Kidney (tissue), 13 donors: ENCODE measurements at regions not wholly inside any gene's neighbourhood (a gene's known extent, or its start where the extent isn't known, plus 50 kb on each side); places are given as distances from the start of the nearest gene placed in this dataset.

Source experiments
- DNase-seq, 5 donors: peaks; one replicate each; pipeline ENCODE4 v3.0.0-alpha.2; 2013 to 2020
- FAIRE-seq: peaks from 2 replicates; lab custom pipeline; 2012; peaks lifted over from hg19 to GRCh38; lab: Jason Lieb, UNC
- H3K27ac ChIP-seq, 2 donors: one replicate each; pipeline ENCODE4 v1.7.0; 2013; ENCODE audit warnings: low read depth in 2 of 2, low read length in 2 of 2, inconsistent platforms in 1 of 2
- H3K27me3 ChIP-seq: one replicate; pipeline ENCODE4 v1.7.1; 2013; ENCODE audit warnings: low read length, inconsistent platforms; ENCODE audit not compliant: control insufficient read depth, insufficient read depth
- H3K36me3 ChIP-seq, 3 donors: one replicate each; pipeline versions ENCODE4 v1.7.0 to v1.7.1; 2013; ENCODE audit warnings: low read length in 3 of 3, control low read depth in 1 of 3, inconsistent platforms in 1 of 3; ENCODE audit not compliant: insufficient read depth in 3 of 3, control insufficient read depth in 2 of 3
- H3K4me1 ChIP-seq, 3 donors: one replicate each; pipeline versions ENCODE4 v1.7.0 to v1.7.1; 2013; ENCODE audit warnings: low read length in 3 of 3, inconsistent platforms in 1 of 3, low read depth in 1 of 3; ENCODE audit not compliant: control insufficient read depth in 2 of 3, insufficient read depth in 2 of 3
- H3K4me3 ChIP-seq, 3 donors: one replicate each; pipeline versions ENCODE4 v1.7.0 to v1.8.1; 2013; ENCODE audit warnings: low read length in 3 of 3, control low read depth in 1 of 3, inconsistent platforms in 1 of 3
- H3K9ac ChIP-seq, 3 donors: one replicate each; pipeline versions ENCODE4 v1.7.0 to v1.7.1; 2013; ENCODE audit warnings: low read length in 3 of 3, control low read depth in 1 of 3, inconsistent platforms in 1 of 3
- H3K9me3 ChIP-seq, 3 donors: one replicate each; pipeline versions ENCODE4 v1.7.0 to v1.7.1; 2013; ENCODE audit warnings: low read length in 3 of 3, control low read depth in 1 of 3, inconsistent platforms in 1 of 3; ENCODE audit not compliant: control insufficient read depth in 2 of 3, insufficient read depth in 1 of 3
- intact Hi-C: fragments of 100-400 bp; cut with DNase I; formaldehyde crosslinking; loops from one replicate; pipeline ENCODE4 v1.11.1; 2022
- TF ChIP-seq, protein P1 (sequence below): IDR thresholded peaks from 3 replicates; pipeline ENCODE4 v1.5.1; 2012; ENCODE audit warnings: mild to moderate bottlenecking, moderate library complexity, borderline replicate concordance; ENCODE audit not compliant: insufficient read depth; ENCODE audit errors: extremely low read depth
- donor health status: control.
- donor health status: control.
- donor health status: control.
- donor health status: control.
- donor health status: control.
- donor health status: DM: yes; HTN: yes; CAD: no.
- donor health status: Normal renal cell carcinoma (clear cell type).

DNA sequence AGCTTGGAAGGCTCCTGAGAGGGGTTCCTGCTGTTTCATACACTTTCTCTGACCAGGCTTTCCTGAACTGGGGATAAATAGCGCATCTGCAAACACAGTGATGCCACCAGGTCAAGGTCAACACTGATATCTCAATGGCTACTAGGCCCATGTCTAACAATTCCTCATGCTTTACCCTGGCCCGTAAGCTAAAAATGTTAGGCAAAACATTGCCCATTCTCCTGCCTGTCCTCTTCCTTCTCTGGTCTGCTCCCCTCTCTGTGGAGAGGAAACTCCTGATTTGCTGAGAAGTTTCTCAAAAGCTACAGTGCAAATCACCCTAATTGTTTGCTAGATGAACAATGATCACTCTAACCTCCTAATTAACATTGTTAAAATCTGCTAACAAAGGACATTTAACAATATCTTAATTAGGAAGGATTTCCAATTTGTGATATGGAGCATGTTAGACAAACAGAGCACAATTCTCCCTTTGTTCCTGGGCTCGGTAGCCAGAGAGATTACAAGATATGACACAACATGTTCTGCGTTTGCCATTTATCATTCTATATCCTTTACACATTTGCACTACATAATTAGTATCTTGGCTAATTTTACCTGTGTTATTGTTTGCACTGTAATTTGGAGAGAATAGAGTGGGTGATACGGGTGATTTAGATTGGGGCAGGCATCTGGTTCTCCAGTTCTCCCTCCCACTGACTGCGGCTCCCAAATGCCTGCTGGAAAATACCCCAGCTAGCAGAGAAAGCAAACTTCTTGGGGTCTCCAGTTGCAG lies 266.8 kb downstream of the CD83 start:
- H3K27ac ChIP-seq: no peak overlapping the region
- no peak overlapping the region for H3K9ac ChIP-seq
- TF ChIP-seq, protein P1, sequence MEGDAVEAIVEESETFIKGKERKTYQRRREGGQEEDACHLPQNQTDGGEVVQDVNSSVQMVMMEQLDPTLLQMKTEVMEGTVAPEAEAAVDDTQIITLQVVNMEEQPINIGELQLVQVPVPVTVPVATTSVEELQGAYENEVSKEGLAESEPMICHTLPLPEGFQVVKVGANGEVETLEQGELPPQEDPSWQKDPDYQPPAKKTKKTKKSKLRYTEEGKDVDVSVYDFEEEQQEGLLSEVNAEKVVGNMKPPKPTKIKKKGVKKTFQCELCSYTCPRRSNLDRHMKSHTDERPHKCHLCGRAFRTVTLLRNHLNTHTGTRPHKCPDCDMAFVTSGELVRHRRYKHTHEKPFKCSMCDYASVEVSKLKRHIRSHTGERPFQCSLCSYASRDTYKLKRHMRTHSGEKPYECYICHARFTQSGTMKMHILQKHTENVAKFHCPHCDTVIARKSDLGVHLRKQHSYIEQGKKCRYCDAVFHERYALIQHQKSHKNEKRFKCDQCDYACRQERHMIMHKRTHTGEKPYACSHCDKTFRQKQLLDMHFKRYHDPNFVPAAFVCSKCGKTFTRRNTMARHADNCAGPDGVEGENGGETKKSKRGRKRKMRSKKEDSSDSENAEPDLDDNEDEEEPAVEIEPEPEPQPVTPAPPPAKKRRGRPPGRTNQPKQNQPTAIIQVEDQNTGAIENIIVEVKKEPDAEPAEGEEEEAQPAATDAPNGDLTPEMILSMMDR: no peak
- no peaks in the 10 kb centered on the region for H3K27me3 ChIP-seq
- FAIRE-seq: no peak
- peaks cover 0 to 3% (median 0%) of the 10 kb centered on the region in 3 donors for H3K4me1 ChIP-seq
- no peaks in the 10 kb centered on the region for H3K9me3 ChIP-seq
- H3K36me3 ChIP-seq: no peaks in the 10 kb centered on the region
- intact Hi-C loops: no loop called here
- no peak for DNase-seq
- H3K4me3 ChIP-seq: no peak overlapping the region

DNA sequence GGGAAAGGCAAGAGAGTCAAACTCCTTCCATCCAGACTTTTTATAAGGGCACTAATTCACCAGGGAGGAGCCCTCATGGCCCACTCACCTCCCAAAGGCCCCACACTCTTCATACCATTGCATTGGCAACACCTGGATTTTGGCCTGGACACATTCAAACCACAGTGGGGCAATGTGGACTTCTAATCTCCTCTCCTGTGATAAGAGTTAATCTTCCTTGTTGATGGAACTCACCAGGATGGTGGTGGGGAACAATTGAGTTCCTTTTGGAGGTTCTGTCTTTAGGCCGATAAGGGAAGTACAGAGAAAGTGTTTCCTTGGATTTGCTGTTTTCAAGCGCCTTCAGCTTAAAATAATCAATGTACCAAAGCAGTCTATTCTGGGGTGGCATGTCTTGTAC lies 268.7 kb downstream of the CD83 start:
- no peak for DNase-seq
- no peaks in the 10 kb centered on the region for H3K27me3 ChIP-seq
- TF ChIP-seq, protein P1: no peak
- intact Hi-C loops: no loop called here
- no peaks in the 10 kb centered on the region for H3K36me3 ChIP-seq
- no peaks in the 10 kb centered on the region for H3K9me3 ChIP-seq
- peaks cover 0 to 3% (median 0%) of the 10 kb centered on the region in 3 donors for H3K4me1 ChIP-seq
- H3K27ac ChIP-seq: no peak overlapping the region
- no peak overlapping the region for H3K9ac ChIP-seq
- H3K4me3 ChIP-seq: no peak overlapping the region
- FAIRE-seq: no peak

DNA sequence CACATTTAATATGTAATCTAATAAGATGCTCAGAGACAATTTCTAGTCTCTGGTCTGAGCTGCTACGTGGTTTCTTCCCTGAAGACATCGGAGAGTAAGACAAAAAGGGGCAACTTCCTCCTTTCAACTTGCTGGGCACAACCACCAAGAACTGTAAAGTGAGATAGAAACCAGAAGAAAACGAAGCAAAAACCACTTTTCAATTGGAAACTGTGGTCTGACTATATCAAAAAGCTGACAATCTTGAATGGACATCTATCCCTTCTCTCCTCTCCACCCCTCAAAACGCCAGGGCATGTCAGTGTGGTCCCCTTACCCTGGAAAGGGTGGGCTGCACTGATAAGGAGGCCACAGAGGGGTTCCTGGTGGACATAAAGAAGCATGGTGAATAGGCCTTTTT lies 269.1 kb downstream of the CD83 start:
- intact Hi-C loops: no loop called here
- H3K27me3 ChIP-seq: no peaks in the 10 kb centered on the region
- H3K27ac ChIP-seq: no peak overlapping the region
- no peak overlapping the region for H3K9ac ChIP-seq
- DNase-seq (no peak), FAIRE-seq (no peak)
- peaks cover 0 to 3% (median 0%) of the 10 kb centered on the region in 3 donors for H3K4me1 ChIP-seq
- H3K36me3 ChIP-seq: no peaks in the 10 kb centered on the region
- H3K9me3 ChIP-seq: no peaks in the 10 kb centered on the region
- no peak overlapping the region for H3K4me3 ChIP-seq
- TF ChIP-seq, protein P1: no peak
